MCF 10A (cell line): ENCODE measurements at regions not wholly inside any gene's neighbourhood (a gene's known extent, or its start where the extent isn't known, plus 50 kb on each side); places are given as distances from the start of the nearest gene placed in this dataset.

Experiments used
- BruUV-seq: library from RNA; stranded (reverse); fragments of 400-500 nt; replicated peaks from 2 replicates; lab custom pipeline; 2021; lab: Mats Ljungman, UMichigan
- CTCF ChIA-PET: fragments of 300-600 bp; sonication (Branson Sonifier 250); formaldehyde crosslinking; extraction: SDS; loops from one replicate; lab custom pipeline; 2021; ENCODE audit warnings: antibody characterized with exemption, inconsistent platforms; lab: Yijun Ruan, JAX
- POLR2A ChIA-PET: fragments of 300-600, 350-650 bp; sonication (Branson Sonifier 250); formaldehyde crosslinking; extraction: SDS; loops from one replicate; lab custom pipeline; 2020; ENCODE audit warnings: antibody characterized with exemption, inconsistent platforms; lab: Yijun Ruan, JAX
- DNase-seq: peaks from one replicate; pipeline ENCODE4 v3.0.0-alpha.2; 2018; ENCODE audit not compliant: unreplicated experiment
- H3K27ac Mint-ChIP-seq: one replicate; pipeline ENCODE4 v1.8.0; 2022; ENCODE audit warnings: mild to moderate bottlenecking, low read depth, mixed read lengths; ENCODE audit not compliant: unreplicated experiment
- H3K27me3 Mint-ChIP-seq: one replicate; pipeline ENCODE4 v1.8.0; 2022; ENCODE audit warnings: mixed read lengths; ENCODE audit not compliant: insufficient read depth, unreplicated experiment
- H3K36me3 Mint-ChIP-seq: one replicate; pipeline ENCODE4 v1.8.0; 2022; ENCODE audit warnings: mild to moderate bottlenecking, moderate library complexity, mixed read lengths; ENCODE audit not compliant: insufficient read depth, unreplicated experiment
- H3K4me1 Mint-ChIP-seq: one replicate; pipeline ENCODE4 v1.8.0; 2022; ENCODE audit warnings: mixed read lengths; ENCODE audit not compliant: insufficient read depth, unreplicated experiment
- H3K4me3 Mint-ChIP-seq: one replicate; pipeline ENCODE4 v1.8.0; 2022; ENCODE audit warnings: mild to moderate bottlenecking, moderate library complexity, mixed read lengths; ENCODE audit not compliant: unreplicated experiment
- H3K9me3 Mint-ChIP-seq: one replicate; pipeline ENCODE4 v1.8.0; 2022; ENCODE audit warnings: mixed read lengths; ENCODE audit not compliant: unreplicated experiment
- CTCF ChIP-seq: fragments of 200-600 bp; IDR thresholded peaks from one replicate; pipeline ENCODE4 v1.8.0; 2022; ENCODE audit warnings: antibody characterized with exemption, mild to moderate bottlenecking; ENCODE audit not compliant: unreplicated experiment
- intact Hi-C: fragments of 100-400 bp; cut with micrococcal nuclease; formaldehyde crosslinking; loops from 2 replicates; pipeline ENCODE4 v1.14.1; 2022

- BruUV-seq = no TSS peak
- no peak for DNase-seq
- CTCF ChIA-PET = interaction anchor here (0.5 kb wide), 1 partner anchor 152 kb away, joined by 3 read pairs; no protein-coding TSS in a partner anchor
- no peaks in the 10 kb centered on the region for H3K4me1 Mint-ChIP-seq
- no peak for TF ChIP-seq CTCF
- no peaks in the 10 kb centered on the region for H3K36me3 Mint-ChIP-seq
- POLR2A ChIA-PET = interaction anchor here (0.5 to 1.1 kb wide), 3 partner anchors 12 to 999 kb away, joined by 4 read pairs; no protein-coding TSS in a partner anchor
- intact Hi-C loops = loop anchor here (10.0 kb wide), 1 partner anchor 1537 kb away; no protein-coding TSS in a partner anchor
- no peaks in the 10 kb centered on the region for H3K27me3 Mint-ChIP-seq
- H3K27ac Mint-ChIP-seq = no peak overlapping the region
- H3K4me3 Mint-ChIP-seq = no peak overlapping the region
- no peaks in the 10 kb centered on the region for H3K9me3 Mint-ChIP-seq
Measured at GRCh38 chr5:68151812-68152211, 63.7 kb upstream of the PIK3R1 start.

- CTCF ChIA-PET = interaction anchor here (0.6 kb wide), 1 partner anchor 64 kb away, joined by 4 read pairs; no protein-coding TSS in a partner anchor
- H3K27me3 Mint-ChIP-seq = no peaks in the 10 kb centered on the region
Measured at GRCh38 chr5:68149189-68149588, 66.4 kb upstream of the PIK3R1 start.

GRCh38 chr5:68148096-68148495 is 67.5 kb upstream of the PIK3R1 start:
- H3K27me3 Mint-ChIP-seq = no peaks in the 10 kb centered on the region
- no peak overlapping the region for H3K4me3 Mint-ChIP-seq
- no peaks in the 10 kb centered on the region for H3K4me1 Mint-ChIP-seq
- intact Hi-C loops = no loop called here
- ChIA-PET POLR2A (no interaction called here), CTCF (no interaction called here)
- no peak for DNase-seq
- H3K36me3 Mint-ChIP-seq = no peaks in the 10 kb centered on the region
- BruUV-seq = no TSS peak
- TF ChIP-seq CTCF = no peak
- H3K27ac Mint-ChIP-seq = no peak overlapping the region
- H3K9me3 Mint-ChIP-seq = no peaks in the 10 kb centered on the region

More at GRCh38 chr5:68149189-68149588, 66.4 kb upstream of the PIK3R1 start:
- BruUV-seq = no TSS peak
- no peak for DNase-seq
- TF ChIP-seq CTCF = no peak
- Mint-ChIP-seq H3K4me1 (no peaks in the 10 kb centered on the region), H3K9me3 (no peaks in the 10 kb centered on the region), H3K4me3 (no peak overlapping the region), H3K27ac (no peak overlapping the region), H3K36me3 (no peaks in the 10 kb centered on the region)
- POLR2A ChIA-PET = no interaction called here
- intact Hi-C loops = no loop called here

GRCh38 chr5:68147659-68148058 is 67.9 kb upstream of the PIK3R1 start:
- Mint-ChIP-seq H3K4me1 (no peaks in the 10 kb centered on the region), H3K9me3 (no peaks in the 10 kb centered on the region), H3K27me3 (no peaks in the 10 kb centered on the region), H3K36me3 (no peaks in the 10 kb centered on the region), H3K27ac (no peak overlapping the region), H3K4me3 (no peak overlapping the region)
- intact Hi-C loops = no loop called here
- DNase-seq = no peak
- no TSS peak for BruUV-seq
- POLR2A ChIA-PET = no interaction called here
- TF ChIP-seq CTCF = no peak
- CTCF ChIA-PET = no interaction called here
